ENCODE measurements at regions not wholly inside any gene's neighbourhood (a gene's known extent, or its start where the extent isn't known, plus 50 kb on each side); places are given as distances from the start of the nearest gene placed in this dataset.
"Not testable (repeated sequence)": the region's sequence is repeated elsewhere in the genome, so short reads cannot be mapped to it uniquely, and the experiment has no call there.

GRCh38 chr11:96447208-96448110, 57.6 kb downstream of the JRKL start:
- no peak for DNase-seq

GRCh38 chr11:96448225-96448624, 58.4 kb downstream of the JRKL start:
- DNase-seq, result no peak

DNA sequence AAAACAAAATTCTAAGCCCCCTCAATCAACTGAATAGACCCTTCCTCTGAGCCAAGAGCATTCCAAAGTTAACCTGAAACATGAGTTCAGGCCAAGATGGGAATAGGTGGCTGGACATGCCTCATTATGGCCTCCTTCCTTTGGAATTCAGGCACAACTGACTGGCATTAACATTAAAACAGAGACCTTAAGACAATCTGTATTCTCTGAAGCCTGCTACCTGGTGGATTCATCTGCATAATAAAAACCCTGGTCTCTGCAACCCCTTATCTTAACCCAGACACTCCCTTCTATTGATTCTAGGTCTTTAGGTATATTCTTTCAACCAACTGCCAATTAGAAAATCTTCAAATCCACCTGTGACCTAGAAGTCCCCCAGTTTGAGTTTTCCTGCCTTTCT, 66.3 kb downstream of the JRKL start:
- DNase-seq, result no peak

DNA sequence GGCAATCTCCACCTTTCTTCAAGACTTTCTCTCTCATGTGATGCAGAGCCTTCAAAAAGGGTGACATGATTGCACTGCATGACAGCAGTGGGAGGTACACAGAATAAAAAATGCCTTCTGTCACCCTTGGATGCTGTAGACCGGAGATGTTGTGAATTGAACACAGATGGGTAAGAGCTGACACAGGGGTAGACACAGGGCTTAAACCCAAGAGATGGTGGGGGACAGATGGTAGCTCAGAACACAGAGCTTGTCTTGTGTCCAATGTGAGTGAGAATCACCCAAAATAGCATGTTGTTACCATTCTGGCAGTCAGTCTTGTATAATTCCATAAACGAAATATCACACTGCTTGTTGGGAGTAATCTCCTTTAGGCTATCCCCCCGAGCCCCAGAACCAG, 69.9 kb downstream of the JRKL start:
- no peak for DNase-seq

DNA sequence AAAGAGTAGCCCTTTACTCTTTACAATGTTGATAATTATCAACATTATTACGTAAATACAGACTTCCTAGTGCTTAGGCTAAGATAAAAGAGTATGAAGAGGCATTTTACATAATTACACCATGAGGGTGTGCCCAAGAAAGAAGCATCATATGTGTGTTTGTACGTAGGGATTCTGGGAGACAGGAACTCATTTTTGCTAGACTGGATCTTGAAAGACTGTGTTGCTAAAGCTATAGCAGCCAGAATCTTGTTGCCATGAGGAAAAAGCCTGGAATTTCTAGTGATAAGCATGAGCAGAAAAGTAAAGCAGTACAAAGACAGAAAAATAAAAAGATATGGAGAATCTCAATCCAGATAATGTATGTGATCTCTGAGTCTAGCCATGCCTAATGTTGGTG, 72.1 kb downstream of the JRKL start:
- DNase-seq, result no peak

DNA sequence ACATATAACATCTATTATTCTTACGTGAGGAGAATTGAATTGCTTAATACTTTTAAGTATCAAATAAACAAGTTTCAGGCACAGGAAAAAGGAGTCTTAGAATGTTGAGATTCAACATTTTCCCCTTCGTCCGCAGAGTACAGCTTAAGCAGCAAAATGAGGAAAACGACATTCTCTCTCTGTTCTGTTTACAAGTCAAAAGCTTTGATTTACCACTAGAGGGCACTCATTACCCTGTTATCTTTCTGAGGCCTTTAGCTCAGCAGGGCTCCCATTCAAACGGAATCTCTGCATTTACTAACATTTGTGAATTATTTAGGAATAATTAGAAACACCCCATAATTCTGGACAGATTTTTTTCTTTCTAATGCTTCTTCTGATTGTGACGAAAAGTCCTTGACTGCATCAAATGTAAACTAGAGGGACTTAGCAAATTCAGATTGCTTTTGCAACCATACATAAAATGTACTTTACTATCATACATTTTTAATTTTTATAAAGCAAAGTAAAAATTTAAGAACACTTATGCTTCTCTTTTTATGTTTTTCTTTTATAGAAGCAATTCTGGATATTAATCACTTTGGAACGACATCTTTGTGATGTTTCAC, 75.0 kb downstream of the JRKL start:
- peak; percentile 52 for DNase-seq

GRCh38 chr11:96465512-96465911, 75.7 kb downstream of the JRKL start:
- DNase-seq, result peak; percentile 15

- no peak for DNase-seq
Observed at GRCh38 chr11:96466607-96467006, 76.8 kb downstream of the JRKL start.

- DNase-seq, result no peak
Observed at GRCh38 chr11:96469776-96470175, 80.0 kb downstream of the JRKL start.

DNA sequence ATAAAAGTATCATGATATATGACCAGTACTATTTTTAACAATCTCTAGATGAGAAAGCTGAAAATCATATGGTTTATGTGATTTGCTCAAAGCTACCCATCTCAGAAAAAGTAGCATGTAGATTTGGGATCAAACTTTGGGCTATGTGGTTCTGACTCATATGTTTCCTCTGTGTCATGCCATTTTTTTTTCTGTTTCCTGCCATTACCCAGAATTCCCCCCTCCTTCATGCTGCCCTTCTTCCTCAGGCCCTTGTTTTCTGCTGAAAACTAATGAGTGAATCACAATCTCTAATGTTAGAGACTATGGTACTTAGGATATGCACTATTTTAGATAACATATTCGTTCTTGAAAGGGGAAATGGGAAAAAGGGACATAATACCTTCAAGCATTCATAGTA, 80.7 kb downstream of the JRKL start:
- no peak for DNase-seq

DNA sequence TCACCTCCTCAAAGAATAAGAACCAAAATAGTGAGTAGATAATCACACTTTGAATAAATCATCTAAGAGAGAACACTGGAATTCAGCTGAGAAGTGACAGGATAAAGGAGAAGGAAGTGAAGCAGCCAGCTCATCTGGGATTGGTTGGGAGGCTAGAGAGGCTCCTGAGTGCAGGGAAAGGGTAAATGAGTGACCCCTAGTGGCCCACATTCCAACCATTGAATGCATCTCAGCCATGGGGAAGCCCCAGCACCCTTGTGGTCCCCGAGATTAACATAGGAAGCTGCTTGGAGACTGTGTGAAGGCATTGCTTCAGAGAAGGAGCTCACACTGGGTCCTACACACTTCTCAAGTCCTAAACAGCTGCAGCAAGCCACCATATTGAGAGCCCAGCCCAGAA, 82.3 kb downstream of the JRKL start:
- no peak for DNase-seq

- no peak for DNase-seq
Observed at GRCh38 chr11:96474263-96474662, 84.5 kb downstream of the JRKL start.

DNA sequence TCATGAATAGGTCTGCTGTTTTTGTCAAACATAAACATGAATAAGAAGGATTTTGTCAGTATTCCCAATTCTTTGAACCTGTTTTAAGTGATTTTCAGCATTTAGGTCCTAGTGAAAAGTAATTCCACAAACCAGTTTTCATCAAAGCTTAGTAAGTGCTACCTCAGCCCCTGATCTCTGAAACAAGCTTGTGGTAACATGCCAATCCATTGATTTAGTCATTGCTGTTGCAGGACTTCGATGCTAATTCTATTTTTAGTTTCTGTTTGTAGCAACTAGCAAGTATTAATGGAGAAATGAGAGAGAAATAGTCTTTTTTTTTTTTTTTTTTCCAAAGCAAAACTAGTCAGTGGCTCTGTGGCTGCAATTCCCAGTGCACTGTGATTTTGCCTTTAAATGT, 91.4 kb downstream of the JRKL start:
- no peak for DNase-seq

DNA sequence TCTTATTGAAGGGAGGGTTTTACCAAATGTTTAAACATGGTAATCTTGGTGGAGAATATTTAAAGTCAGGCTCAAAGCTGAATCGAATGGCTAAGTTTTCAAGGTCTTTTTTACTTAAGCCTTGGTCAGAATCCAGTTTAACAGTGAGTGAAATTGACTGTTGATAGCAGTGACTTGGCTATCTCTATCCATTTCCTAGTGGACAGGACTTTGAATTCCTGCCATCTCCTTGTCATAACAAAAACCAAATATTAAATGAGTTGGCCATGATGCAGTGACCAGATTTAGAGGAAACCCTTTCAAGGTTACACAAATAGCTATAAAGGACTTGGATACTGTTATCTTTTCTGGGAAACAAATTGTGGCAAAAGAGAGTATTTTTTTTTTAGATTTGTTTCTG, 92.0 kb downstream of the JRKL start:
- DNase-seq, result no peak

GRCh38 chr11:96482193-96482592, 92.4 kb downstream of the JRKL start:
- DNase-seq, result no peak

GRCh38 chr11:96483374-96483955, 93.7 kb downstream of the JRKL start:
- DNase-seq, result no peak

DNA sequence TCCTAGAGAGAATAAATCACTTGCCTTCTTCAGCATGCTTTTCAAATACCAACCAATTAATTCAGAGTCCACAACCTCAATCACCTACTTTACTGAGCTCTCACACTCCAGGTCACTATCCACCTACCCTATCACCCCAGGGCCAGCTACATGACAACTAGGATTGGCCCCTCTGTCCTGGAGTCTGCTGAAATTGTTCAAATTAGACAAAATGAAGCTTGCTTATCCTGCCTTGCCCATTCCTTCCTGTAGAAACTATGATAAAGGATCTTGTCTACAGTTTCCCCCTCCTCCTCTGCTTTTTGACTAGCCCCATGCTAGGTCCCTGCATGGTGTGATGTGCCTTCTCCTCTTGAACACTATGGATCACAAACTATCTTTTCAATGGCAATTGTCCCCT, 94.5 kb downstream of the JRKL start:
- no peak for DNase-seq

DNA sequence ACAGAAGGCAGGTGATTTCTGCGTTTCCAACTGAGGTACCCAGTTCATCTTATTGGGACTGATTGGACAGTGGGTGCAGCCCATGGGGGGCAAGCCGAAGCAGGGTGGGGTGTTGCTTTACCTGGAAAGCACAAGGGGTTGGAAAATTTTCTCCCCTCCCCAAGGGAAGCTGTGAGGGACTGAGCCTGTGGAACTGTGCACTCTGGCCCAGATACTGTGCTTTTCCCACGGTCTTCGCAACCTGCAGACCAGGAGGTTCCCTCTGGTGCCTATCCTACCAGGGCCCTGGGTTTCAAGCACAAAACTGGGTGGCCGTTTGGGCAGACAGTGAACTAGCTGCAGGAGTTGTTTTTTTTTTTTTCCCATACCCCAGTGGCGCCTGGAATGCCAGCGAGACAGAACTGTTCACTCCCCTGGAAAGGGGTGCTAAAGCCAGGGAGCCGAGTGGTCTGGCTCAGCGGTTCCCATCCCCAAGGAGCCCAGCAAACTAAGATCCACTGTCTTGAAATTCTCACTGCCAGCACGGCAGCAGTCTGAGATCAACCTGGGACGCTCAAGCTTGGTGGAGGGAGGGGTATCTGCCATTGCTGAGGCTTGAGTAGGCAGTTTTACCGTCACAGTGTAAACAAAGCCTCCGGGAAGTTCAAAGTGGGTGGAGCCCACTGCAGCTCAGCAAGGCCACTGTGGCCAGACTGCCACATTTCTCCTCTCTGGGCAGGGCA, 97.2 kb downstream of the JRKL start:
- DNase-seq, result no peak

DNA sequence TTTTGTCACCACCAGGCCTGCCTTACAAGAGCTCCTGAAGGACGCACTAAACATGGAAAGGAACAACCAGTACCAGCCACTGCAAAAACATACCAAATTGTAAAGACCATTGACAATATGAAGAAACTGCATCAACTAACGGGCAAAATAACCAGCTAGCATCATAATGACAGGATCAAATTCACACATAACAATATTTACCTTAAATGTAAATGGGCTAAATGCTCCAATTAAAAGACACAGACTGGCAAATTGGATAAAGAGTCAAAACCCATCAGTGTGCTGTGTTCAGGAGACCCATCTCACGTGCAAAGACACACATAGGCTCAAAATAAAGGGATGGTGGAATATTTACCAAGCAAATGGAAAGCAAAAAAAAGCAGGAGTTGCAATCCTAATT, 99.1 kb downstream of the JRKL start:
- not testable (repeated sequence) for DNase-seq

DNA sequence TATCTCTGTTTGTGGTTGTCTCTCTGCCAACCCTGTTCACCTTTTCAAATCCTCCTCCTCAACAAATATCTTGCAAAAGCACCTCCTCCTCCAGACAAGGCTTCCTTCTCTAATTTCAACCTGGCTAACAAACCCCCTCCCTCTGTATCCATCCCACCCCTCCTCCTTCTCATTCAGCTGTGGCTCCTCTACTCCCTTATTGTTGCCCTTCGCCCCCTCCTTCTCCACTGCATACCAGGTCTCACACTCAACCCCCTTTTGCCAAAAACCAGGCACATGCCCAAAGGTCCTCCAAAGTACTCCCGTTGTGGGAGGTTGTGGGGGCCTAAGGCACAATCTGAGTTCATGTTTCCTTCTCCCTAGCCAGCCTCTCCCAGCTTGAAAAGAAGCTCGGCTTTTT, 110.6 kb downstream of the JRKL start:
- DNase-seq, result no peak

GRCh38 chr11:96506041-96506440, 116.2 kb downstream of the JRKL start:
- no peak for DNase-seq

DNA sequence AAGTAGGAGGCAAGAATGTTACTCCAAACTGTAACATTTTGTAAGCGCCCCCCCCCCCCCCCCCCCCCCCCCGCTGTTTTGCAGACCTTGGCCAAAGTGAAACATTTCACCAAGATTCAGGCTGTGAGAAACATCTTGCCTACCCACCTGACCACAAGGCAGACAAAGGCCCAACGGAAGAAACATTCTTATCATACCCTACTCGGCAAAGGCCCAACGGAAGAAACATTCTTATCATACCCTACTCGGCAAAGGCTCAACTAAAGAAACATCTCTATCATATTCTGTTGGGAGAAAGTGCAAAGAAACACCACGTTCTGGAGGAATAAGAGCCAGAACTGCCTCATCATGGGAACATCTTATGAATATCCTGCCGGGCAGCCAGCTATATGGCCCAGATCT, 117.1 kb downstream of the JRKL start:
- no peak for DNase-seq

DNA sequence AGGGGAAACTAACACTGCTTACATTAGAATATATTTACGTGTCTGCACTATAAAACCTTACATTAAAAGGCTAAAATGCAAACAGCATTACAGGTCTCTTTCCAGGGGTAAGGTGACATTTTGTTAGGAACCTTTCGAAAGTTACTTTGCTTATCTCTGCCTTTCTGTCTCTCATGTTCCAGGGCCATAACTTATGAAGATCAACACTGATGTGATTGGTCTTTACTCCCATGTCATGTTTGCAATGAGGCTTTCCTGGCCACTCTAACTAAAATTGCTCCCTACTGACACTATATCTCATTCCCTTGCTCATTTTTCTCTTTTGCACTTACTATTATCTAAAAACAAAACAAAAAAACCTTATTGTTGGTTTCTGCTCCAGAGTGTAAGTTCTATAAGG, 119.0 kb downstream of the JRKL start:
- no peak for DNase-seq

DNA sequence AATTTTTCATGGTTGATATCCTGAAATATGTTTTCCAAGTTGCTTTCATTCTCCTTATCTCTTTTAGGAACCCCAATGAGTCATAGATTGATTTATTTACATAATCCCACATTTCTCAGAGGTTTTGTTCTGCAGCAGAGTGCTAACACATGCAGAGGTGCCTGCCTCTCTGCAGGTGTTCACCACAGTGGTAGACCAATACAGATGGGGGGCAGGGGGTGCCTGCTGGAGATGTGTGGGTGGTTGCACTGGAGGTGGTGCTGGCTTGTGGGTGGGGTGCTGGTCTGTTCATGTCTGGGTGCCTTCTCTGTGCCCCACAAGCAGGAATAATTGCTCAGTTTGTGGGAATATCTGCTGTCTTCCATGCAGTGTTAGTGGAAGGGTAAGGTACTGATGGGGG, 131.1 kb downstream of the JRKL start:
- no peak for DNase-seq

Data from DMS79 (cell line).